ENCODE measurements at regions not wholly inside any gene's neighbourhood (a gene's known extent, or its start where the extent isn't known, plus 50 kb on each side); places are given as distances from the start of the nearest gene placed in this dataset.
A peak's percentile ranks its signal among the peaks of the same experiment; 100 is the strongest.

- H3K36me3 ChIP-seq: no peaks in the 10 kb centered on the region
- no peak overlapping the region for H3K27ac ChIP-seq
- no peak for TF ChIP-seq CTCF (IDR thresholded peaks at IDR 0.05)
- no peak overlapping the region for H3K4me3 ChIP-seq
- no peak for DNase-seq (ENCODE audit: low spot score)
- H3K9me3 ChIP-seq: no peaks in the 10 kb centered on the region
- H3K27me3 ChIP-seq: no peaks in the 10 kb centered on the region
- peaks cover 0 to 12% of the 10 kb centered on the region in 2 donors for H3K4me1 ChIP-seq
These were observed 530.8 kb downstream of the SPATA31D1 start for GRCh38 chr9:82519332-82519731.

- H3K4me1 ChIP-seq: no peaks in the 10 kb centered on the region
- no peak overlapping the region for H3K4me3 ChIP-seq
- DNase-seq (ENCODE audit: low spot score): no peak
- no peak overlapping the region for H3K27ac ChIP-seq
- no peaks in the 10 kb centered on the region for H3K27me3 ChIP-seq
- no peaks in the 10 kb centered on the region for H3K36me3 ChIP-seq
- no peak for TF ChIP-seq CTCF (IDR thresholded peaks at IDR 0.05)
- peaks cover 0 to 18% of the 10 kb centered on the region in 2 donors for H3K9me3 ChIP-seq
These were observed 535.8 kb downstream of the SPATA31D1 start for GRCh38 chr9:82524407-82524806.

- Histone ChIP-seq H3K27ac (no peak overlapping the region), H3K4me1 (no peaks in the 10 kb centered on the region), H3K36me3 (no peaks in the 10 kb centered on the region), H3K4me3 (no peak overlapping the region), H3K27me3 (no peaks in the 10 kb centered on the region), H3K9me3 (peaks cover 0 to 18% of the 10 kb centered on the region in 2 donors)
- no peak for TF ChIP-seq CTCF (IDR thresholded peaks at IDR 0.05)
- no peak for DNase-seq (ENCODE audit: low spot score)
These were observed 536.4 kb downstream of the RASEF start for GRCh38 chr9:82526577-82526976.

- no peak for DNase-seq (ENCODE audit: low spot score)
- H3K36me3 ChIP-seq: no peaks in the 10 kb centered on the region
- H3K27me3 ChIP-seq: no peaks in the 10 kb centered on the region
- no peak overlapping the region for H3K27ac ChIP-seq
- H3K9me3 ChIP-seq: peaks cover 0 to 15% of the 10 kb centered on the region in 2 donors
- no peak overlapping the region for H3K4me3 ChIP-seq
- H3K4me1 ChIP-seq: no peaks in the 10 kb centered on the region
- TF ChIP-seq CTCF (IDR thresholded peaks at IDR 0.05): no peak
These were observed 531.1 kb downstream of the RASEF start for GRCh38 chr9:82531795-82532194.

GRCh38 chr9:82532504-82533180 is 530.3 kb downstream of the RASEF start:
- Histone ChIP-seq H3K4me3 (no peak overlapping the region), H3K36me3 (no peaks in the 10 kb centered on the region), H3K4me1 (no peaks in the 10 kb centered on the region), H3K9me3 (peaks cover 0 to 6% of the 10 kb centered on the region in 2 donors), H3K27ac (no peak overlapping the region), H3K27me3 (no peaks in the 10 kb centered on the region)
- DNase-seq (ENCODE audit: low spot score): no peak
- peak; percentile 20 to 52 for TF ChIP-seq CTCF (IDR thresholded peaks at IDR 0.05)

- Histone ChIP-seq H3K27me3 (no peaks in the 10 kb centered on the region), H3K27ac (no peak overlapping the region), H3K36me3 (no peaks in the 10 kb centered on the region), H3K4me3 (no peak overlapping the region), H3K4me1 (no peaks in the 10 kb centered on the region), H3K9me3 (no peaks in the 10 kb centered on the region)
- DNase-seq (ENCODE audit: low spot score): no peak
- no peak for TF ChIP-seq CTCF (IDR thresholded peaks at IDR 0.05)
These were observed 527.4 kb downstream of the RASEF start for GRCh38 chr9:82535432-82535998.

Data from right atrium auricular region (tissue), 2 donors.